Neural crest cell (in vitro differentiated cells): ENCODE measurements at regions not wholly inside any gene's neighbourhood (a gene's known extent, or its start where the extent isn't known, plus 50 kb on each side); places are given as distances from the start of the nearest gene placed in this dataset.

Experiments
- DNase-seq: peaks from one replicate; pipeline ENCODE4 v3.0.0; 2021; ENCODE audit warnings: low read depth, mixed read lengths, low spot score
- H3K27ac Mint-ChIP-seq: one replicate; pipeline ENCODE4 v1.8.0; 2021; ENCODE audit warnings: mild to moderate bottlenecking, mixed read lengths; ENCODE audit not compliant: unreplicated experiment
- H3K27me3 Mint-ChIP-seq: 2 replicates; pipeline ENCODE4 v1.8.0; 2021; ENCODE audit warnings: low read depth, mild to moderate bottlenecking, mixed read lengths
- H3K36me3 Mint-ChIP-seq: 2 replicates; pipeline ENCODE4 v1.8.0; 2021; ENCODE audit warnings: low read depth, mild to moderate bottlenecking, mixed read lengths
- H3K4me1 Mint-ChIP-seq: 2 replicates; pipeline ENCODE4 v1.8.0; 2021; ENCODE audit warnings: mixed read lengths
- H3K4me3 Mint-ChIP-seq: one replicate; pipeline ENCODE4 v1.8.0; 2021; ENCODE audit warnings: mild to moderate bottlenecking, mixed read lengths
- H3K9me3 Mint-ChIP-seq: 2 replicates; pipeline ENCODE4 v1.8.0; 2021; ENCODE audit warnings: mixed read lengths
- CTCF ChIP-seq: fragments of 200-600 bp; sonication (generic); conservative IDR thresholded peaks from 2 replicates; pipeline ENCODE4 v1.5.0; 2021; ENCODE audit warnings: antibody characterized with exemption, mild to moderate bottlenecking

GRCh38 chr10:61061923-61062504 is 118.0 kb upstream of the RHOBTB1 start:
- no peak overlapping the region for H3K4me3 Mint-ChIP-seq
- TF ChIP-seq CTCF = no peak
- H3K9me3 Mint-ChIP-seq = no peaks in the 10 kb centered on the region
- H3K4me1 Mint-ChIP-seq = peaks cover 12% of the 10 kb centered on the region
- DNase-seq = no peak
- no peaks in the 10 kb centered on the region for H3K36me3 Mint-ChIP-seq
- H3K27ac Mint-ChIP-seq = no peak overlapping the region
- no peaks in the 10 kb centered on the region for H3K27me3 Mint-ChIP-seq

- no peaks in the 10 kb centered on the region for H3K27me3 Mint-ChIP-seq
- no peak for TF ChIP-seq CTCF
- no peak for DNase-seq
- no peaks in the 10 kb centered on the region for H3K36me3 Mint-ChIP-seq
- no peaks in the 10 kb centered on the region for H3K9me3 Mint-ChIP-seq
- H3K4me1 Mint-ChIP-seq = peaks cover 11% of the 10 kb centered on the region
- no peak overlapping the region for H3K27ac Mint-ChIP-seq
- no peak overlapping the region for H3K4me3 Mint-ChIP-seq
Observed at GRCh38 chr10:61059636-61060035, 115.7 kb upstream of the RHOBTB1 start.

DNA sequence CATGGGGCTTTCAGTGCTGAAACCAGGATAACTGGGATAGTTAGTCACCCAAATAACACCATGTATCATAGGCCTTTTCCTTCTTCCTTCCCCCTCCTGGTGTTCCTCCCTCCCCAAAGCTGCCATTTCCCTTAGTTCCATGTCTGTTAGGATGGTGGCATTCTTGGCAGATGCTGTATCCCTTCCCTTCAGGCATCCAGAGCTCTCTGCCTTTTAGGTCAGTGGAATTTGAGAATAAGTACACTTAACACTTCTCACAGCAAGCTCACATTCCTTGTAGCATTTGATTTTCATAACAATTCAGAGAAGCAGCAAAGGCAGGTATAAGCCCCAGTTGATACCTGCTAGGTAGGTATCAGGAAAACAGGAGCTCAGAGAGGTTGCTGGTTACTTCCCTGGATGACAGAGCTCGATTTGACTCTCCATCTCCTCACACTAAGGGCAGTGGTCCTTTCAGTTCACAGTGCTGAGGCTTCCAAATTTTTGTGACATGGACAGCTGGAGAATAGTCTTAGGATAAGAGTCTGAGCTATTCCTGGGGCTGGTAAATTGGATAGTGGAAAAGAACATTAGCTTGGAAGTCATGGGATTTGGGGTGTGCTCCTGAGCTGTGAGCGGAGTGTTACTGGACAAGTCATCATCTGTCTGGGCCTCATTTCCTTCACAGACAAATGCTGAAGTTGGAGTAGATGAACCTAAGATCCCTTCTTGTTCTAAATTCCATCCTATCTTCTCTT is 108.7 kb upstream of the RHOBTB1 start:
- H3K36me3 Mint-ChIP-seq = no peaks in the 10 kb centered on the region
- no peak overlapping the region for H3K4me3 Mint-ChIP-seq
- H3K27me3 Mint-ChIP-seq = no peaks in the 10 kb centered on the region
- H3K27ac Mint-ChIP-seq = no peak overlapping the region
- no peaks in the 10 kb centered on the region for H3K9me3 Mint-ChIP-seq
- DNase-seq = no peak
- no peak for TF ChIP-seq CTCF
- H3K4me1 Mint-ChIP-seq = no peaks in the 10 kb centered on the region

GRCh38 chr10:61051344-61051743 is 107.4 kb upstream of the RHOBTB1 start:
- no peak for DNase-seq
- Mint-ChIP-seq H3K36me3 (no peaks in the 10 kb centered on the region), H3K4me1 (no peaks in the 10 kb centered on the region), H3K27ac (no peak overlapping the region), H3K4me3 (no peak overlapping the region), H3K9me3 (no peaks in the 10 kb centered on the region), H3K27me3 (no peaks in the 10 kb centered on the region)
- no peak for TF ChIP-seq CTCF

GRCh38 chr10:61050120-61050745 is 106.2 kb upstream of the RHOBTB1 start:
- Mint-ChIP-seq H3K9me3 (no peaks in the 10 kb centered on the region), H3K27me3 (no peaks in the 10 kb centered on the region), H3K27ac (no peak overlapping the region), H3K4me3 (no peak overlapping the region), H3K36me3 (no peaks in the 10 kb centered on the region), H3K4me1 (no peaks in the 10 kb centered on the region)
- no peak for TF ChIP-seq CTCF
- DNase-seq = no peak
